ENCODE measurements at regions not wholly inside any gene's neighbourhood (a gene's known extent, or its start where the extent isn't known, plus 50 kb on each side); places are given as distances from the start of the nearest gene placed in this dataset.
"Not testable (repeated sequence)": the region's sequence is repeated elsewhere in the genome, so short reads cannot be mapped to it uniquely, and the experiment has no call there.

GRCh38 chr2:160574468-160575140 lies 81.0 kb upstream of the RBMS1 start:
- POLR2A ChIA-PET: no interaction called here
- peaks cover 0 to 8% (median 0%) of the 10 kb centered on the region in 3 experiments for H3K9me3 ChIP-seq (ENCODE audit: control insufficient read depth in 2 of 3, low read length in 3 of 3)
- no peak for DNase-seq
- H3K27ac Mint-ChIP-seq: no peak overlapping the region
- H3K27ac ChIP-seq (ENCODE audit: low read depth, low read length): no peak overlapping the region
- H3K4me3 ChIP-seq (ENCODE audit: low read length): no peak overlapping the region
- H3K4me1 ChIP-seq (ENCODE audit: control insufficient read depth in 2 of 2, insufficient read depth in 2 of 2, low read length in 2 of 2): no peaks in the 10 kb centered on the region
- intact Hi-C loops (cut with micrococcal nuclease): no loop called here
- no peaks in the 10 kb centered on the region for H3K36me3 ChIP-seq (ENCODE audit: control insufficient read depth in 2 of 3, insufficient read depth in 3 of 3, low read length in 3 of 3)
- ATAC-seq: no peak
- no peak overlapping the region for H3K4me3 Mint-ChIP-seq
- H3K27me3 ChIP-seq (ENCODE audit: control insufficient read depth in 2 of 2, insufficient read depth in 2 of 2, low read length in 2 of 2): no peaks in the 10 kb centered on the region
- peaks cover 0 to 5% (median 0%) of the 10 kb centered on the region in 5 donors for H3K27me3 Mint-ChIP-seq
- peaks cover 0 to 21% (median 7%) of the 10 kb centered on the region in 11 donors for H3K9me3 Mint-ChIP-seq
- H3K4me1 Mint-ChIP-seq: no peaks in the 10 kb centered on the region
- CTCF ChIA-PET: no interaction called here
- H3K36me3 Mint-ChIP-seq: peaks cover 0 to 14% (median 0%) of the 10 kb centered on the region in 5 donors

GRCh38 chr2:160575368-160575767 lies 81.8 kb upstream of the RBMS1 start:
- no peak for DNase-seq
- Histone ChIP-seq H3K4me1 (ENCODE audit: control insufficient read depth in 2 of 2, insufficient read depth in 2 of 2, low read length in 2 of 2) (no peaks in the 10 kb centered on the region), H3K27ac (ENCODE audit: low read depth, low read length) (no peak overlapping the region), H3K9me3 (ENCODE audit: control insufficient read depth in 2 of 3, low read length in 3 of 3) (peaks cover 0 to 8% (median 0%) of the 10 kb centered on the region in 3 experiments), H3K27me3 (ENCODE audit: control insufficient read depth in 2 of 2, insufficient read depth in 2 of 2, low read length in 2 of 2) (no peaks in the 10 kb centered on the region), H3K36me3 (ENCODE audit: control insufficient read depth in 2 of 3, insufficient read depth in 3 of 3, low read length in 3 of 3) (no peaks in the 10 kb centered on the region), H3K4me3 (ENCODE audit: low read length) (no peak overlapping the region)
- no peak overlapping the region for H3K4me3 Mint-ChIP-seq
- ATAC-seq: no peak
- H3K27me3 Mint-ChIP-seq: peaks cover 0 to 5% (median 0%) of the 10 kb centered on the region in 5 donors
- intact Hi-C loops (cut with micrococcal nuclease): no loop called here
- H3K27ac Mint-ChIP-seq: no peak overlapping the region
- POLR2A ChIA-PET: no interaction called here
- CTCF ChIA-PET: no interaction called here
- peaks cover 0 to 2% (median 0%) of the 10 kb centered on the region in 7 donors for H3K4me1 Mint-ChIP-seq
- peaks cover 0 to 14% (median 0%) of the 10 kb centered on the region in 5 donors for H3K36me3 Mint-ChIP-seq
- peaks cover 0 to 21% (median 7%) of the 10 kb centered on the region in 11 donors for H3K9me3 Mint-ChIP-seq

- Mint-ChIP-seq H3K4me1 (peaks cover 0 to 6% (median 0%) of the 10 kb centered on the region in 7 donors), H3K36me3 (peaks cover 0 to 14% (median 0%) of the 10 kb centered on the region in 5 donors), H3K9me3 (peaks cover 0 to 21% (median 7%) of the 10 kb centered on the region in 11 donors), H3K27ac (no peak overlapping the region), H3K4me3 (no peak overlapping the region), H3K27me3 (peaks cover 0 to 5% (median 0%) of the 10 kb centered on the region in 5 donors)
- intact Hi-C loops (cut with micrococcal nuclease): no loop called here
- DNase-seq (no peak), ATAC-seq (no peak)
- no peaks in the 10 kb centered on the region for H3K4me1 ChIP-seq (ENCODE audit: control insufficient read depth in 2 of 2, insufficient read depth in 2 of 2, low read length in 2 of 2)
- POLR2A ChIA-PET: no interaction called here
- H3K9me3 ChIP-seq (ENCODE audit: control insufficient read depth in 2 of 3, low read length in 3 of 3): peaks cover 0 to 8% (median 0%) of the 10 kb centered on the region in 3 experiments
- CTCF ChIA-PET: no interaction called here
- H3K27ac ChIP-seq (ENCODE audit: low read depth, low read length): no peak overlapping the region
- H3K27me3 ChIP-seq (ENCODE audit: control insufficient read depth in 2 of 2, insufficient read depth in 2 of 2, low read length in 2 of 2): no peaks in the 10 kb centered on the region
- no peaks in the 10 kb centered on the region for H3K36me3 ChIP-seq (ENCODE audit: control insufficient read depth in 2 of 3, insufficient read depth in 3 of 3, low read length in 3 of 3)
- no peak overlapping the region for H3K4me3 ChIP-seq (ENCODE audit: low read length)
These were observed 82.5 kb upstream of the RBMS1 start for GRCh38 chr2:160576054-160576499.

- ATAC-seq; H3K27me3 ChIP-seq (ENCODE audit: control insufficient read depth in 2 of 2, insufficient read depth in 2 of 2, low read length in 2 of 2); H3K4me3 Mint-ChIP-seq; H3K9me3 ChIP-seq (ENCODE audit: control insufficient read depth in 2 of 3, low read length in 3 of 3); intact Hi-C loops (cut with micrococcal nuclease); H3K4me1 Mint-ChIP-seq; H3K36me3 ChIP-seq (ENCODE audit: control insufficient read depth in 2 of 3, insufficient read depth in 3 of 3, low read length in 3 of 3); DNase-seq; H3K27ac ChIP-seq (ENCODE audit: low read depth, low read length); H3K4me3 ChIP-seq (ENCODE audit: low read length); H3K27ac Mint-ChIP-seq; H3K4me1 ChIP-seq (ENCODE audit: control insufficient read depth in 2 of 2, insufficient read depth in 2 of 2, low read length in 2 of 2); CTCF ChIA-PET; H3K27me3 Mint-ChIP-seq: not testable (repeated sequence)
- Mint-ChIP-seq H3K9me3 (peaks cover 0 to 13% (median 4%) of the 10 kb centered on the region in 11 donors), H3K36me3 (peaks cover 0 to 12% (median 0%) of the 10 kb centered on the region in 5 donors)
- POLR2A ChIA-PET: interaction anchor here (0.7 kb wide), 1 partner anchor 62 kb away, joined by 3 read pairs; no protein-coding TSS in a partner anchor
These were observed 83.5 kb upstream of the RBMS1 start for GRCh38 chr2:160577081-160577480.

- ChIA-PET CTCF (no interaction called here), POLR2A (interaction anchor here (1.1 kb wide), 1 partner anchor 19 kb away, joined by 3 read pairs; no protein-coding TSS in a partner anchor)
- DNase-seq: no peak
- Histone ChIP-seq H3K4me3 (ENCODE audit: low read length) (no peak overlapping the region), H3K9me3 (ENCODE audit: control insufficient read depth in 2 of 3, low read length in 3 of 3) (no peaks in the 10 kb centered on the region), H3K27ac (ENCODE audit: low read depth, low read length) (no peak overlapping the region), H3K36me3 (ENCODE audit: control insufficient read depth in 2 of 3, insufficient read depth in 3 of 3, low read length in 3 of 3) (no peaks in the 10 kb centered on the region), H3K4me1 (ENCODE audit: control insufficient read depth in 2 of 2, insufficient read depth in 2 of 2, low read length in 2 of 2) (no peaks in the 10 kb centered on the region), H3K27me3 (ENCODE audit: control insufficient read depth in 2 of 2, insufficient read depth in 2 of 2, low read length in 2 of 2) (no peaks in the 10 kb centered on the region)
- peaks cover 0 to 3% (median 0%) of the 10 kb centered on the region in 5 donors for H3K36me3 Mint-ChIP-seq
- no peak overlapping the region for H3K27ac Mint-ChIP-seq
- H3K9me3 Mint-ChIP-seq: peaks cover 0 to 6% (median 0%) of the 10 kb centered on the region in 11 donors
- H3K4me3 Mint-ChIP-seq: no peak overlapping the region
- H3K27me3 Mint-ChIP-seq: peaks cover 0 to 3% (median 0%) of the 10 kb centered on the region in 5 donors
- peaks cover 3 to 28% (median 22%) of the 10 kb centered on the region in 7 donors for H3K4me1 Mint-ChIP-seq
- intact Hi-C loops (cut with micrococcal nuclease): no loop called here
- ATAC-seq: no peak
These were observed 87.4 kb upstream of the RBMS1 start for GRCh38 chr2:160581035-160581434.

- ChIA-PET CTCF (no interaction called here), POLR2A (interaction anchor here (1.1 kb wide), 1 partner anchor 19 kb away, joined by 3 read pairs; no protein-coding TSS in a partner anchor)
- Mint-ChIP-seq H3K9me3 (peaks cover 0 to 7% (median 0%) of the 10 kb centered on the region in 11 donors), H3K36me3 (peaks cover 0 to 3% (median 0%) of the 10 kb centered on the region in 5 donors), H3K4me3 (no peak overlapping the region), H3K4me1 (peaks cover 3 to 33% (median 26%) of the 10 kb centered on the region in 7 donors), H3K27ac (no peak overlapping the region), H3K27me3 (peaks cover 0 to 3% (median 0%) of the 10 kb centered on the region in 5 donors)
- Histone ChIP-seq H3K4me1 (ENCODE audit: control insufficient read depth in 2 of 2, insufficient read depth in 2 of 2, low read length in 2 of 2) (no peaks in the 10 kb centered on the region), H3K36me3 (ENCODE audit: control insufficient read depth in 2 of 3, insufficient read depth in 3 of 3, low read length in 3 of 3) (no peaks in the 10 kb centered on the region), H3K9me3 (ENCODE audit: control insufficient read depth in 2 of 3, low read length in 3 of 3) (no peaks in the 10 kb centered on the region), H3K27me3 (ENCODE audit: control insufficient read depth in 2 of 2, insufficient read depth in 2 of 2, low read length in 2 of 2) (no peaks in the 10 kb centered on the region), H3K27ac (ENCODE audit: low read depth, low read length) (no peak overlapping the region), H3K4me3 (ENCODE audit: low read length) (no peak overlapping the region)
- intact Hi-C loops (cut with micrococcal nuclease): no loop called here
- ATAC-seq (no peak), DNase-seq (no peak)
These were observed 87.8 kb upstream of the RBMS1 start for GRCh38 chr2:160581448-160581847.

All from naive thymus-derived CD4-positive, alpha-beta T cell (primary cell).